Keratinocyte (primary cell): ENCODE measurements at regions not wholly inside any gene's neighbourhood (a gene's known extent, or its start where the extent isn't known, plus 50 kb on each side); places are given as distances from the start of the nearest gene placed in this dataset.

Experiments
- DNase-seq: peaks from one replicate; pipeline ENCODE4 v3.0.0-alpha.2; 2011; ENCODE audit warnings: low read depth, missing footprints, low spot score
- FAIRE-seq: peaks from 2 replicates; lab custom pipeline; 2011; peaks lifted over from hg19 to GRCh38; lab: Jason Lieb, UNC
- H2AFZ ChIP-seq: 2 replicates; pipeline ENCODE4 v1.6.0; 2012; ENCODE audit warnings: low read length, control low read depth, inconsistent platforms; ENCODE audit not compliant: control insufficient read depth
- H3K27ac ChIP-seq: 2 replicates; pipeline ENCODE4 v1.5.1; 2011; ENCODE audit warnings: low read length; ENCODE audit not compliant: control insufficient read depth, insufficient read depth
- H3K27me3 ChIP-seq: 3 replicates; pipeline ENCODE4 v1.6.0; 2011; ENCODE audit warnings: low read length; ENCODE audit not compliant: control insufficient read depth, insufficient read depth; ENCODE audit errors: extremely low read depth
- H3K36me3 ChIP-seq, 2 experiments: 2 replicates in 1 of 2; 3 replicates in 1 of 2; pipeline ENCODE4 v1.5.1; 2011; ENCODE audit warnings: low read length in 2 of 2, mild to moderate bottlenecking in 1 of 2; ENCODE audit not compliant: control insufficient read depth in 2 of 2, insufficient read depth in 2 of 2; ENCODE audit errors: extremely low read depth in 1 of 2
- H3K4me1 ChIP-seq: 3 replicates; pipeline ENCODE4 v1.5.1; 2011; ENCODE audit warnings: low read length; ENCODE audit not compliant: control insufficient read depth, insufficient read depth; ENCODE audit errors: extremely low read depth
- H3K4me2 ChIP-seq: 3 replicates; pipeline ENCODE4 v1.6.0; 2011; ENCODE audit warnings: low read depth, low read length; ENCODE audit not compliant: control insufficient read depth, insufficient read depth; ENCODE audit errors: extremely low read depth
- H3K4me3 ChIP-seq, 3 experiments: fragments of 200-600 bp in 1 of 3; sonication (generic) in 1 of 3; 2 replicates in 2 of 3; 3 replicates in 1 of 3; pipeline ENCODE4 v1.5.1; 2011 to 2016; ENCODE audit warnings: low read length in 3 of 3, mild to moderate bottlenecking in 3 of 3, control low read depth in 2 of 3, inconsistent platforms in 1 of 3, low read depth in 1 of 3, mixed read lengths in 1 of 3, mixed run types in 1 of 3, moderate library complexity in 1 of 3; ENCODE audit not compliant: control insufficient read depth in 2 of 3, insufficient read depth in 2 of 3; ENCODE audit errors: extremely low read depth in 1 of 3
- H3K79me2 ChIP-seq: 2 replicates; pipeline ENCODE4 v1.6.0; 2012; ENCODE audit warnings: low read length; ENCODE audit not compliant: control insufficient read depth, insufficient read depth
- H3K9ac ChIP-seq: 3 replicates; pipeline ENCODE4 v1.6.0; 2011; ENCODE audit warnings: low read length; ENCODE audit not compliant: control insufficient read depth, insufficient read depth; ENCODE audit errors: extremely low read depth
- H3K9me1 ChIP-seq: 3 replicates; pipeline ENCODE4 v1.6.0; 2011; ENCODE audit warnings: low read length; ENCODE audit not compliant: control insufficient read depth, insufficient read depth; ENCODE audit errors: extremely low read depth
- H3K9me3 ChIP-seq: 2 replicates; pipeline ENCODE4 v1.5.1; 2012; ENCODE audit warnings: low read depth, low read length; ENCODE audit not compliant: control insufficient read depth
- H4K20me1 ChIP-seq: 3 replicates; pipeline ENCODE4 v1.6.0; 2011; ENCODE audit warnings: low read length; ENCODE audit not compliant: control insufficient read depth, insufficient read depth; ENCODE audit errors: extremely low read depth
- CTCF ChIP-seq, 3 experiments: IDR thresholded peaks in 1 of 3; conservative IDR thresholded peaks in 1 of 3; optimal IDR thresholded peaks in 1 of 3; 2 replicates in 2 of 3; 3 replicates in 1 of 3; pipeline versions ENCODE3 to v1.5.1; 2011; ENCODE audit warnings: low read length in 3 of 3, mild to moderate bottlenecking in 3 of 3, moderate library complexity in 2 of 3, control low read depth in 1 of 3, inconsistent platforms in 1 of 3; ENCODE audit not compliant: insufficient read depth in 2 of 3; ENCODE audit errors: extremely low read depth in 1 of 3
- EZH2 ChIP-seq: IDR thresholded peaks from one replicate; pipeline ENCODE4 v1.6.1; 2012; ENCODE audit warnings: inconsistent platforms, mild to moderate bottlenecking, low read length, moderate library complexity
- dilution Hi-C: fragments of 300-500 bp; cut with MboI; formaldehyde crosslinking; loops from one replicate; pipeline ENCODE4 v1.7.0; 2020; ENCODE audit warnings: low sequenced_read_pairs; ENCODE audit not compliant: extremely low pct_ligation_motif_present

- Histone ChIP-seq H3K27me3 (no peaks in the 10 kb centered on the region), H3K4me2 (no peak overlapping the region), H3K79me2 (no peaks in the 10 kb centered on the region), H3K9me3 (no peaks in the 10 kb centered on the region), H3K4me3 (no peak overlapping the region), H3K9ac (no peak overlapping the region), H3K4me1 (no peaks in the 10 kb centered on the region), H3K36me3 (no peaks in the 10 kb centered on the region), H4K20me1 (no peaks in the 10 kb centered on the region), H3K27ac (no peak overlapping the region), H2AFZ (no peak overlapping the region), H3K9me1 (no peaks in the 10 kb centered on the region)
- TF ChIP-seq EZH2 (no peak), CTCF (optimal IDR thresholded peaks at IDR 0.05 in 1 of 3, IDR thresholded peaks at IDR 0.05 in 1 of 3, conservative IDR thresholded peaks at IDR 0.05 in 1 of 3; ENCODE audit: extremely low read depth in 1 of 3, insufficient read depth in 2 of 3, low read length in 3 of 3) (no peak)
- DNase-seq = no peak
- no peak for FAIRE-seq
- dilution Hi-C loops = no loop called here
These were observed 188.4 kb upstream of the SULF2 start for GRCh38 chr20:47973519-47974233.

- no peaks in the 10 kb centered on the region for H3K4me1 ChIP-seq
- TF ChIP-seq EZH2 (no peak), CTCF (optimal IDR thresholded peaks at IDR 0.05 in 1 of 3, IDR thresholded peaks at IDR 0.05 in 1 of 3, conservative IDR thresholded peaks at IDR 0.05 in 1 of 3; ENCODE audit: extremely low read depth in 1 of 3, insufficient read depth in 2 of 3, low read length in 3 of 3) (no peak)
- H3K79me2 ChIP-seq = no peaks in the 10 kb centered on the region
- no peaks in the 10 kb centered on the region for H3K9me3 ChIP-seq
- FAIRE-seq (no peak), DNase-seq (no peak)
- no peak overlapping the region for H3K27ac ChIP-seq
- H3K4me3 ChIP-seq = no peak overlapping the region
- no peaks in the 10 kb centered on the region for H3K9me1 ChIP-seq
- no peak overlapping the region for H3K9ac ChIP-seq
- no peaks in the 10 kb centered on the region for H4K20me1 ChIP-seq
- H3K27me3 ChIP-seq = no peaks in the 10 kb centered on the region
- no peak overlapping the region for H2AFZ ChIP-seq
- dilution Hi-C loops = no loop called here
- H3K4me2 ChIP-seq = no peak overlapping the region
- no peaks in the 10 kb centered on the region for H3K36me3 ChIP-seq
These were observed 187.6 kb upstream of the SULF2 start for GRCh38 chr20:47972916-47973309.
